BLaER1 (cell line): ENCODE measurements at regions not wholly inside any gene's neighbourhood (a gene's known extent, or its start where the extent isn't known, plus 50 kb on each side); places are given as distances from the start of the nearest gene placed in this dataset.

Source experiments
- H3K27ac ChIP-seq: shearing (Covaris generic); formaldehyde crosslinking; 2 replicates; pipeline ENCODE4 v1.8.1; 2022
- H3K27me3 ChIP-seq: shearing (Covaris generic); formaldehyde crosslinking; 2 replicates; pipeline ENCODE4 v1.8.1; 2022
- H3K36me3 ChIP-seq: shearing (Covaris generic); formaldehyde crosslinking; 2 replicates; pipeline ENCODE4 v1.8.1; 2022
- H3K4me1 ChIP-seq: shearing (Covaris generic); formaldehyde crosslinking; 2 replicates; pipeline ENCODE4 v1.8.1; 2022
- H3K4me2 ChIP-seq: shearing (Covaris generic); formaldehyde crosslinking; 2 replicates; pipeline ENCODE4 v1.8.1; 2022
- H3K4me3 ChIP-seq: shearing (Covaris generic); formaldehyde crosslinking; 2 replicates; pipeline ENCODE4 v1.8.1; 2022
- H3K9ac ChIP-seq: shearing (Covaris generic); formaldehyde crosslinking; 2 replicates; pipeline ENCODE4 v1.8.1; 2022
- H3K9me3 ChIP-seq: shearing (Covaris generic); formaldehyde crosslinking; 2 replicates; pipeline ENCODE4 v1.8.1; 2022
- H4K20me1 ChIP-seq: shearing (Covaris generic); formaldehyde crosslinking; 2 replicates; pipeline ENCODE4 v1.8.1; 2022
- Cebpa-rat ChIP-seq: shearing (Covaris generic); IDR thresholded peaks from 2 replicates; pipeline ENCODE4 v1.8.1; 2022

DNA sequence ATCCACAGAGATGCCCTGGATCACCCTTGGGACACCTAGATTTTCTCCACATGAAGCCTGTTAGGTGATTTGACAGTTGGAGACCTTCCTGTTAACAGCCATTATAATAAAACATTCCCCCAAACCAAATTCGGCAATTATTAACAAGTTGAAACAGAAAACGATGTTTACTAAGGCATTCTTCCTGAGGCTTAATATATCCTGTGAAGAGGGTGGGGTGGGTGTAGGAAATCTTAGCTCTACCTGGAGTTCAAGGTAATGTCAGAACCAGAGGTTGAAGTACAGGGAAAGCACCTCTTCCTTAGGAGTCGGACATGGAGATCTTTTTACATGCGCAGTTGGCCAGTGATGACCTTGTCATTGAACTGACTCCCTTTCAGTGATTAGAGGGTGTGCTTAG, 143.0 kb downstream of the FGF9 start:
- peaks cover 21% of the 10 kb centered on the region for H3K9me3 ChIP-seq
- no peaks in the 10 kb centered on the region for H4K20me1 ChIP-seq
- no peak overlapping the region for H3K9ac ChIP-seq
- H3K27ac ChIP-seq = no peak overlapping the region
- no peaks in the 10 kb centered on the region for H3K4me1 ChIP-seq
- H3K27me3 ChIP-seq = no peaks in the 10 kb centered on the region
- H3K36me3 ChIP-seq = no peaks in the 10 kb centered on the region
- no peak overlapping the region for H3K4me3 ChIP-seq
- TF ChIP-seq Cebpa-rat = no peak
- H3K4me2 ChIP-seq = no peak overlapping the region

DNA sequence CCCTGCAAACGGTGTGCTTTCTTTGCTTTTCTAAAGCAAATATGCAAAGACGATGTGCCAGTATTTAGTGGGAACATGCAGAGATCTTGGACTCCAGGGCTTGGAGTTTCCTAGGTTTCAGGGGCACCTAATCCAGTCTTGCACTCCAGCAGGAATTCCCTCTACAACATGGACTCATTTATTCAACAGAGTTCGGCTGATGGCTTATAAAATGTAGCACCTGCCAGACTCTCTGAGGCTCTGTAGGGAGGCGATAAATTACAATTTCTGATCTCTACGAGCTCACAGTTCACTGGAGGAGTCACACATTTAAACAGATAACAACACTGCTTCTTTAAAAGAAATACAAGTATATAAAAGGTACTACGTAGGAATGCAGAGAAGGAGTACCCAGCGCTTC, 143.7 kb downstream of the FGF9 start:
- TF ChIP-seq Cebpa-rat = no peak
- no peak overlapping the region for H3K27ac ChIP-seq

DNA sequence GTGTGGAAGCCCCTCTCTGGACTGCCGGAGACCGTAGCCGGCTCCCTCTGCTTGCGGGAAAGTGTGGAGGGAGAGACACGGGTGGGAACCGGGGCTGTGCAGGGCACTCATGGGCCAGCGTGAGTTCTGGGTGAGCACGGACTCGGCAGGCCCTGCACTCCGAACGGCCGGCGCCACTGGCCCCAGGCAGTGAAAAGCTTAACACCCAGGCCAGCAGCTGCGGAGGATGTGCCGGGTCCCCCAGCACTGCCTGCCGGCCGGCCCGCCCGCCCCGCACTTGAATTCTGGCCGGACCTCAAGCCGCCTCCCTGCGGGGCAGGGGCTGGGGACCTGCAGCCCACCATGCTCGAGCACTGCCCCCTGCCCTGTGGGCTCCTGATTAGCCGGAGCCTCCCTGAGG, 147.0 kb downstream of the FGF9 start:
- H3K36me3 ChIP-seq = no peaks in the 10 kb centered on the region
- H3K27me3 ChIP-seq = no peaks in the 10 kb centered on the region
- no peak overlapping the region for H3K9ac ChIP-seq
- H3K9me3 ChIP-seq = peaks cover 23% of the 10 kb centered on the region
- no peak overlapping the region for H3K27ac ChIP-seq
- no peak overlapping the region for H3K4me2 ChIP-seq
- H4K20me1 ChIP-seq = no peaks in the 10 kb centered on the region
- TF ChIP-seq Cebpa-rat = no peak
- H3K4me1 ChIP-seq = no peaks in the 10 kb centered on the region
- H3K4me3 ChIP-seq = no peak overlapping the region

More for the DNA sequence above, 143.7 kb downstream of the FGF9 start:
- no peaks in the 10 kb centered on the region for H3K4me1 ChIP-seq
- no peak overlapping the region for H3K4me3 ChIP-seq
- H3K27me3 ChIP-seq = no peaks in the 10 kb centered on the region
- peaks cover 23% of the 10 kb centered on the region for H3K9me3 ChIP-seq
- H3K36me3 ChIP-seq = no peaks in the 10 kb centered on the region
- no peaks in the 10 kb centered on the region for H4K20me1 ChIP-seq
- no peak overlapping the region for H3K4me2 ChIP-seq
- no peak overlapping the region for H3K9ac ChIP-seq

DNA sequence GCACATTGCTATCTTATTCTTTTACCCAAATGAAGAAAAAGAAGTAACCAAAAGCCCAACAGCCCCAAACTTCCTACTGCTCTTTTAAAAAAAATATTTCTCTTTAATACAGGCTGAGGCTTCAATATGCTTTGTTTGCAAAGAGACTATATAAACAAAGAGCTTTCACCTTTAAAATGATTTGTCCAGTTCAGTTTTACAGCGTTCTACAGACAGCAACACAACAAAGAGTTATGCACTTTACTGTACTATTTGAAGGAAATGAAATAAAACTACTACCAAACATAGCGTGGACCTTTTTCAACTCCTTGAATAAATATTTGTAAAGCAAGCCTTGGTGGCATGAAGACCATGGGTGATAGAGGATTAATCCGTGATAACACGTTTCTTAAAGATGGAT, 151.2 kb downstream of the FGF9 start:
- Histone ChIP-seq H3K36me3 (no peaks in the 10 kb centered on the region), H4K20me1 (no peaks in the 10 kb centered on the region), H3K4me1 (no peaks in the 10 kb centered on the region), H3K9ac (no peak overlapping the region), H3K4me3 (no peak overlapping the region), H3K27me3 (no peaks in the 10 kb centered on the region), H3K9me3 (peaks cover 26% of the 10 kb centered on the region), H3K4me2 (no peak overlapping the region), H3K27ac (no peak overlapping the region)
- TF ChIP-seq Cebpa-rat = no peak

DNA sequence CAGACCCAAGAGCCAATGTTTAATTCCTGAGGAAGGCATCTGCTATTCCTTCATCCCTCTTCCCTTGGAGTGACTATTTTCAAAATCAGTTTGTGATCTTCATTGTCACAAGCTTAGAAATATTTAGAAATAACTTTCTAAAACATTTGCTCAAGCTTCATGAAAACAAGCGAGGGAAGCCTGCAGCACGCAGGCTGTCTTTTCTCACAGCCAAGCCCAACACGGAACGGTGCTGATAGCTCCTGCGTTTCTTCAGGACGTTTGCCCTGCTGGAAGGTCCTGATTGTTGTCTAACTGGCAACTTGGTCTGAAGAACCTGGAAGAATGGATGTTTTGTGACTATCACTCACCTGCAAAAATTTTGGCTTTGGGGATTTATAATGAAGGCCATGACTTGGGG, 152.5 kb downstream of the FGF9 start:
- no peak for TF ChIP-seq Cebpa-rat
- Histone ChIP-seq H3K4me2 (no peak overlapping the region), H3K4me1 (no peaks in the 10 kb centered on the region), H3K27me3 (no peaks in the 10 kb centered on the region), H3K27ac (no peak overlapping the region), H3K9ac (no peak overlapping the region), H3K9me3 (peaks cover 20% of the 10 kb centered on the region; the same call in 1 of the 2 replicates), H3K36me3 (no peaks in the 10 kb centered on the region), H4K20me1 (no peaks in the 10 kb centered on the region), H3K4me3 (no peak overlapping the region)

DNA sequence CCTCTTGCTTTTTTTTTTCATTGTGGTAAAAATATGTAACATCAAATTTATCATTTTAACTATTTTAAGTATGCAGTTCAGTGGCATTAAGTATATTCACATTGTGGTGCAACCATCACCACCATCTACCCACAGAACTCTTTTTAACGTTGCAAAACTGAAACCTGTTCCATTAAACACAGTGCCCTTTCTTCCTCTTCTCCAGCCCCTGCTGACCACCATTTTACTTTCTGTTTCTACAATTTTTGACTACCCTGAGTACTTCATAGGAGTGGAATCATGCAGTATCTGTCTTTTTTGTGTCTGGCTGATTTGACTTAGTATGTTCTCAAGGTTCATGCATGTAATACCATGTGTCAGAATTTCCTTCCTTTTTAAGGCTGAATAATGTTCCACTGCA, 153.1 kb downstream of the FGF9 start:
- no peak overlapping the region for H3K4me2 ChIP-seq
- no peak overlapping the region for H3K9ac ChIP-seq
- no peak for TF ChIP-seq Cebpa-rat
- H3K9me3 ChIP-seq = peaks cover 16% of the 10 kb centered on the region; the same call in 1 of the 2 replicates
- H4K20me1 ChIP-seq = no peaks in the 10 kb centered on the region
- H3K27me3 ChIP-seq = no peaks in the 10 kb centered on the region
- no peak overlapping the region for H3K4me3 ChIP-seq
- H3K36me3 ChIP-seq = no peaks in the 10 kb centered on the region
- H3K4me1 ChIP-seq = no peaks in the 10 kb centered on the region
- H3K27ac ChIP-seq = no peak overlapping the region

DNA sequence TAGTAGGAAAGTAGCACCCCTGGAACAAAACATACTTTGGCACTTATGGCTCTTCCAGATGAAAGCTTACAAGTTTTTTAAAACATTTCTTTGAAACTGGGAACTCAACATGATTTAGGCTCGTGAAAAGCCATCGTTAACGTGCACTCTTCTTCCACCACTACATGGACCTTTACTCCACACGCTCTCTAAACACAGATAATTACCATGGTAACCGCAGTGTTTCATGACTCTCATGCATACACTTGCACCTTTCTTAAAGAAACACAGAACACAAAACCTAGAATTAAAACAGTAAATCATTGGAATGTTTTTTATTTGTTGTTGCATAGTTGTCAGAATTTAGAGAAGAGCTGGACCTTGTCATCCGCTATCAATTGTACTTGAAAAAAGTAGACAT, 154.3 kb downstream of the FGF9 start:
- no peak overlapping the region for H3K4me2 ChIP-seq

DNA sequence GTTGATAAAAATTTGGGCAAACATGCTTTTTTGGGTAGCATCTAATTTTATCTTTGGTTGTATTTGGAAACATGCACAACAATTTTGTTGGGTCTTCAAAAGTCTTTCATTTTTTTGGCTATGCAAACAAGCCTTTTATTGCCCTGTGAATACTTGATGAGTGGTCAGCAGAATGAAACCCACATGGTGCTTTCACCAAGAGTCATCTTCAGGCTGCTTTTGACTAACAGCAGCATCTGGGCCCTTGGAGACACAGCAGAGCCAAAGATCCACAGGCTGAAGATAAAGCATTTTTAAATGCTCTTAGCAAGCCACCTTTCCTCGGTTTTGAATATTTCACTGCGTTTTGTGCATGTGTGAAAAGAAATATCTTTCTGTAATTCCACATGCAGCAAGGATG, 154.9 kb downstream of the FGF9 start:
- H3K36me3 ChIP-seq = no peaks in the 10 kb centered on the region
- no peak overlapping the region for H3K27ac ChIP-seq
- H3K9ac ChIP-seq = no peak overlapping the region
- H3K4me2 ChIP-seq = no peak overlapping the region
- H3K9me3 ChIP-seq = peaks cover 15% of the 10 kb centered on the region; the same call in 1 of the 2 replicates
- TF ChIP-seq Cebpa-rat = no peak
- no peaks in the 10 kb centered on the region for H4K20me1 ChIP-seq
- no peaks in the 10 kb centered on the region for H3K4me1 ChIP-seq
- no peak overlapping the region for H3K4me3 ChIP-seq
- no peaks in the 10 kb centered on the region for H3K27me3 ChIP-seq

More for the DNA sequence above, 154.3 kb downstream of the FGF9 start:
- Histone ChIP-seq H3K4me3 (no peak overlapping the region), H3K27me3 (no peaks in the 10 kb centered on the region), H3K27ac (no peak overlapping the region), H3K36me3 (no peaks in the 10 kb centered on the region), H4K20me1 (no peaks in the 10 kb centered on the region), H3K9me3 (peaks cover 15% of the 10 kb centered on the region; the same call in 1 of the 2 replicates), H3K9ac (no peak overlapping the region), H3K4me1 (no peaks in the 10 kb centered on the region)
- TF ChIP-seq Cebpa-rat = no peak

DNA sequence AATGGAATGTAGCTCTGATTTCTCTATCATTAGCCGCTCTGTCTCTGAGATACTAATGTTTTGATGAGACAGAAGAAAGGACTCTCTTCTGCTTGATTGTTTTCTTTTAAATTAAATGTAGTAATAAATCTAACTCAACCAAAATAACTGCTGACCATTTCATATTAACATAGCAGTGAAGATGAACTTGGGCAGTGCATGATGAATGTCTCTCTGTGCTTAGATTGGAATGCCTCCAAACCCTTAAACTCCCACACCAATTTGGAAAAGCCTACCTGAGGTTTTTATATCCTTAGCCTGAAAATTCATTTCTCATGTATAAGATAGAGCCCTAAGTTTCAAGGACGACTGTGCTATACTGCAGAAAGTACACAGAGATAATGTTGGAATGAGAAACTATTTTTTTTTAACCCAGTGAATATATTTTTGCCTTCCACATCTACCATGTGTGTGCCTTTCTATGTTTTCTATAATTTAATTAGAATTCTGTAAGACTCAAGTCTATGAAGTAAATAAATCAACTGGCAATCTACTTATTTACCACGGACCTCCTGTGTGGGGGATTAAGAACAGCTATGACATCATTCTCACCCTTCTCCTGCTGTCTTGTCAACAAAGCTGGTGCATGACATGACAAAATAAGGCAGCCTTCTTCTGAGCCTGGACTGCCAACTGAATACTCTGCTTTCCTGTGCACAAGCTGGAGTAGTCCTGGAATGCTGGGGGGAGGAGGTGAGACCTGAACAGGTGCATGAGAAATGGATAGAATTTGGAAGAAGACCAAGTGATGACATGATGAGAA, 155.5 kb downstream of the FGF9 start:
- no peak overlapping the region for H3K27ac ChIP-seq
- no peaks in the 10 kb centered on the region for H3K4me1 ChIP-seq
- peaks cover 15% of the 10 kb centered on the region; the same call in 1 of the 2 replicates for H3K9me3 ChIP-seq
- no peak overlapping the region for H3K4me3 ChIP-seq
- H3K9ac ChIP-seq = no peak overlapping the region
- no peak overlapping the region for H3K4me2 ChIP-seq
- H4K20me1 ChIP-seq = no peaks in the 10 kb centered on the region
- no peaks in the 10 kb centered on the region for H3K27me3 ChIP-seq
- no peak for TF ChIP-seq Cebpa-rat
- H3K36me3 ChIP-seq = no peaks in the 10 kb centered on the region

DNA sequence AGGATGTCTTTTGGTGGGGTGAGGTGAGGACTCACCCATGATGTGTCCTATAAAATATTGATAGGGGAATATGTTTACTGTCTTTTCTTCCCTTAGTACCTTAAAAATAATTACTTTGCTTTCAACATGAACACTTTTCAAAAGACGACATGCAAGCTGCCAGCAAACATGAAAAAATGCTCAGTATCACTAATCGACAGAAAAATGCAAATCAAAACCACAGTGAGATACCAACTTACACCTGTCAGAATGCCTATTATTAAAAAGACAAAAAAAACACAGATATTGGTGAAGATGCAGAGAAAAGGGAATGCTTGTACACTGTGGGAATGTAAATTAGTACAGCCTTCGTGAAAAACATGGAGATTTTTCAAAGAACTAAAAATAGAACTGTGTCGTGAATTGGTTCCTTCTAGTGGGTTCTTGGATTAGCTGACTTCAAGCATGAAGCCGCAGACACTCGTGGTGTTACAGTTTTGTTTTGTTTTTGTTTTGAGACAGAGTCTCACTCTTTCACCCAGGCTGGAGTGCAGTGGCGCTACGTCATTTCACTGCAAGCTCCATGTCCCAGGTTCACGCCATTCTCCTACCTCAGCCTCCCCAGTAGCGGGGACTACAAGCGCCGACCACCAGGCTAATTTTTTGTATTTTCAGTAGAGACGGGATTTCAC, 160.9 kb downstream of the FGF9 start:
- no peak overlapping the region for H3K9ac ChIP-seq
- H3K27ac ChIP-seq = no peak overlapping the region
- no peaks in the 10 kb centered on the region for H3K36me3 ChIP-seq
- no peak overlapping the region for H3K4me3 ChIP-seq
- TF ChIP-seq Cebpa-rat = no peak
- peaks cover 21% of the 10 kb centered on the region; the same call in 1 of the 2 replicates for H3K9me3 ChIP-seq
- H3K27me3 ChIP-seq = no peaks in the 10 kb centered on the region
- H3K4me2 ChIP-seq = no peak overlapping the region
- peaks cover 22% of the 10 kb centered on the region for H3K4me1 ChIP-seq
- no peaks in the 10 kb centered on the region for H4K20me1 ChIP-seq
